DOHH2 (cell line): ENCODE measurements at regions not wholly inside any gene's neighbourhood (a gene's known extent, or its start where the extent isn't known, plus 50 kb on each side); places are given as distances from the start of the nearest gene placed in this dataset.
"Not testable (repeated sequence)": the region's sequence is repeated elsewhere in the genome, so short reads cannot be mapped to it uniquely, and the experiment has no call there.

Experiments
- EZH2phosphoT487 ChIP-seq: fragments of 200-600 bp; sonication (generic); IDR thresholded peaks from 2 replicates; pipeline ENCODE4 v1.6.1; 2017; ENCODE audit warnings: borderline replicate concordance, mild to moderate bottlenecking, antibody characterized with exemption, low read length, moderate library complexity, mixed read lengths
- TF ChIP-seq, protein P1 (sequence below): fragments of 200-600 bp; sonication (generic); IDR thresholded peaks from one replicate; pipeline ENCODE4 v1.5.1; 2014; ENCODE audit warnings: antibody characterized with exemption, mild to moderate bottlenecking, low read depth, low read length; ENCODE audit not compliant: poor library complexity, severe bottlenecking

DNA sequence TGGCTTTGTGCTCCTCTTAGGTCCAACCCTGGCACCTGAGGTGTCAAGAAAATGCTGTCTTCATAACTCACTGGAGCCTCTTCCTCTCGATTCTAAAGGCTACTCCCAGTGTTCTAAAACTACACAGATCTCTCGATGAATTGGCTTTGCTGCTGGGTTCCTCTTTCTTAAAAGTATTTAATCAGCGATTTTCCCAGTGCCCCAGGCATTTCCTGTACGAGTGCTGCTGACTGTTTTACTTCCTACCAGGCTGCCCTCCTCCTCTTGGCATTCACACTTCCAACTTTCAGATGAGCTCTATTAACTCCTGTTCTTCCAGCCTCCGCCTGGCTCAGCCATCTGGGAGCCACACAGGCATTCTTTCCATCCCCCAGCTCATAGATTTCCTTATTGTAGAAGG is 95.6 kb upstream of the IKBKE start:
- TF ChIP-seq, protein P1, sequence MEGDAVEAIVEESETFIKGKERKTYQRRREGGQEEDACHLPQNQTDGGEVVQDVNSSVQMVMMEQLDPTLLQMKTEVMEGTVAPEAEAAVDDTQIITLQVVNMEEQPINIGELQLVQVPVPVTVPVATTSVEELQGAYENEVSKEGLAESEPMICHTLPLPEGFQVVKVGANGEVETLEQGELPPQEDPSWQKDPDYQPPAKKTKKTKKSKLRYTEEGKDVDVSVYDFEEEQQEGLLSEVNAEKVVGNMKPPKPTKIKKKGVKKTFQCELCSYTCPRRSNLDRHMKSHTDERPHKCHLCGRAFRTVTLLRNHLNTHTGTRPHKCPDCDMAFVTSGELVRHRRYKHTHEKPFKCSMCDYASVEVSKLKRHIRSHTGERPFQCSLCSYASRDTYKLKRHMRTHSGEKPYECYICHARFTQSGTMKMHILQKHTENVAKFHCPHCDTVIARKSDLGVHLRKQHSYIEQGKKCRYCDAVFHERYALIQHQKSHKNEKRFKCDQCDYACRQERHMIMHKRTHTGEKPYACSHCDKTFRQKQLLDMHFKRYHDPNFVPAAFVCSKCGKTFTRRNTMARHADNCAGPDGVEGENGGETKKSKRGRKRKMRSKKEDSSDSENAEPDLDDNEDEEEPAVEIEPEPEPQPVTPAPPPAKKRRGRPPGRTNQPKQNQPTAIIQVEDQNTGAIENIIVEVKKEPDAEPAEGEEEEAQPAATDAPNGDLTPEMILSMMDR = not testable (repeated sequence)
- not testable (repeated sequence) for TF ChIP-seq EZH2phosphoT487
